Loucy (cell line): ENCODE measurements at regions not wholly inside any gene's neighbourhood (a gene's known extent, or its start where the extent isn't known, plus 50 kb on each side); places are given as distances from the start of the nearest gene placed in this dataset.

Experiments
- CTCF ChIP-seq: fragments of 200-600 bp; sonication (generic); conservative IDR thresholded peaks from 2 replicates; pipeline ENCODE4 v1.5.1; 2014; ENCODE audit warnings: mild to moderate bottlenecking, antibody characterized with exemption, low read length
- EZH2phosphoT487 ChIP-seq: fragments of 200-600 bp; IDR thresholded peaks from 2 replicates; pipeline ENCODE4 v1.6.1; 2018; ENCODE audit warnings: antibody characterized with exemption, mild to moderate bottlenecking, moderate library complexity, borderline replicate concordance

- TF ChIP-seq CTCF (no peak), EZH2phosphoT487 (no peak)
These were observed 347.1 kb upstream of the FAT1 start for GRCh38 chr4:187070740-187071139.
